A673 (cell line): ENCODE measurements at regions not wholly inside any gene's neighbourhood (a gene's known extent, or its start where the extent isn't known, plus 50 kb on each side); places are given as distances from the start of the nearest gene placed in this dataset.

Experiments used
- CTCF ChIP-seq: fragments of 300-800, 200-600 bp; sonication (generic); conservative IDR thresholded peaks from 2 replicates; pipeline ENCODE4 v1.5.1; 2017; ENCODE audit warnings: low read depth, mild to moderate bottlenecking, antibody characterized with exemption, low read length, moderate library complexity, mixed read lengths
- EZH2 ChIP-seq: fragments of 200-600 bp; sonication (generic); IDR thresholded peaks from 2 replicates; pipeline ENCODE4 v1.6.1; 2017; ENCODE audit warnings: borderline replicate concordance, low read depth, mild to moderate bottlenecking, mixed read lengths, antibody characterized with exemption, low read length; ENCODE audit not compliant: poor library complexity, severe bottlenecking

- no peak for TF ChIP-seq EZH2
- TF ChIP-seq CTCF, result no peak
Observed at GRCh38 chr11:129620237-129621104, 195.2 kb upstream of the TMEM45B start.
